ENCODE measurements at regions not wholly inside any gene's neighbourhood (a gene's known extent, or its start where the extent isn't known, plus 50 kb on each side); places are given as distances from the start of the nearest gene placed in this dataset.

- no peak for DNase-seq
- no peaks in the 10 kb centered on the region for H3K36me3 ChIP-seq (replicated peaks in 1 of 2; ENCODE audit: control insufficient read depth in 1 of 2, insufficient read depth in 2 of 2, low read length in 1 of 2)
- H3F3A ChIP-seq (replicated peaks; ENCODE audit: insufficient read depth) = no peaks in the 10 kb centered on the region
- no peaks in the 10 kb centered on the region for H3K9me3 ChIP-seq
- no peaks in the 10 kb centered on the region for H3K79me2 ChIP-seq (ENCODE audit: insufficient read depth)
- no peaks in the 10 kb centered on the region for H4K20me1 ChIP-seq (ENCODE audit: insufficient read depth)
- 20% methylated on average over 13 of the region's 13 CpGs for WGBS (ENCODE audit: low lambda C conversion rate)
- H3K9me2 ChIP-seq = no peaks in the 10 kb centered on the region
- no peak overlapping the region for H3K27ac ChIP-seq (ENCODE audit: low read depth in 2 of 2, low read length in 1 of 2)
- H3K4me2 ChIP-seq = no peak overlapping the region
- no peak for TF ChIP-seq EZH2phosphoT487 (IDR thresholded peaks at IDR 0.05; ENCODE audit: borderline replicate concordance, low read depth)
- H3K27me3 ChIP-seq (ENCODE audit: insufficient read depth) = no peaks in the 10 kb centered on the region
- no peak overlapping the region for H3K4me3 ChIP-seq (ENCODE audit: low read depth in 2 of 2, low read length in 1 of 2)
- no peaks in the 10 kb centered on the region for H3K4me1 ChIP-seq (ENCODE audit: control insufficient read depth in 1 of 2, insufficient read depth in 2 of 2, low read depth in 1 of 2, low read length in 1 of 2)
- CTCF ChIA-PET = no interaction called here
- H2AFZ ChIP-seq (ENCODE audit: low read depth) = no peak overlapping the region
- POLR2A ChIA-PET = no interaction called here
- H3K9ac ChIP-seq = no peak overlapping the region
Measured at GRCh38 chr18:76771192-76771799, 51.1 kb upstream of the ZNF236 start.

GRCh38 chr18:76767954-76768353 is 54.4 kb upstream of the ZNF236 start:
- Histone ChIP-seq H3K4me2 (no peak overlapping the region), H3K4me3 (ENCODE audit: low read depth in 2 of 2, low read length in 1 of 2) (no peak overlapping the region), H3K4me1 (ENCODE audit: control insufficient read depth in 1 of 2, insufficient read depth in 2 of 2, low read depth in 1 of 2, low read length in 1 of 2) (no peaks in the 10 kb centered on the region), H2AFZ (ENCODE audit: low read depth) (no peak overlapping the region), H3K9ac (no peak overlapping the region), H3K9me2 (no peaks in the 10 kb centered on the region), H3K36me3 (replicated peaks in 1 of 2; ENCODE audit: control insufficient read depth in 1 of 2, insufficient read depth in 2 of 2, low read length in 1 of 2) (no peaks in the 10 kb centered on the region), H3K9me3 (no peaks in the 10 kb centered on the region), H3F3A (replicated peaks; ENCODE audit: insufficient read depth) (no peaks in the 10 kb centered on the region), H3K79me2 (ENCODE audit: insufficient read depth) (no peaks in the 10 kb centered on the region), H3K27me3 (ENCODE audit: insufficient read depth) (no peaks in the 10 kb centered on the region), H3K27ac (ENCODE audit: low read depth in 2 of 2, low read length in 1 of 2) (no peak overlapping the region), H4K20me1 (ENCODE audit: insufficient read depth) (no peaks in the 10 kb centered on the region)
- WGBS (ENCODE audit: low lambda C conversion rate) = 5% methylated on average over 1 of the region's 1 CpG
- ChIA-PET CTCF (no interaction called here), POLR2A (no interaction called here)
- DNase-seq = no peak
- TF ChIP-seq, protein P1, sequence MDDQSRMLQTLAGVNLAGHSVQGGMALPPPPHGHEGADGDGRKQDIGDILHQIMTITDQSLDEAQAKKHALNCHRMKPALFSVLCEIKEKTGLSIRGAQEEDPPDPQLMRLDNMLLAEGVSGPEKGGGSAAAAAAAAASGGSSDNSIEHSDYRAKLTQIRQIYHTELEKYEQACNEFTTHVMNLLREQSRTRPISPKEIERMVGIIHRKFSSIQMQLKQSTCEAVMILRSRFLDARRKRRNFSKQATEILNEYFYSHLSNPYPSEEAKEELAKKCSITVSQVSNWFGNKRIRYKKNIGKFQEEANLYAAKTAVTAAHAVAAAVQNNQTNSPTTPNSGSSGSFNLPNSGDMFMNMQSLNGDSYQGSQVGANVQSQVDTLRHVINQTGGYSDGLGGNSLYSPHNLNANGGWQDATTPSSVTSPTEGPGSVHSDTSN (IDR thresholded peaks at IDR 0.05) = no peak
- TF ChIP-seq USF2 (IDR thresholded peaks at IDR 0.05; ENCODE audit: borderline replicate concordance, low read depth, low read length) = no peak
- no peak for TF ChIP-seq FOXJ3 (CRISPR knock-in tag; IDR thresholded peaks at IDR 0.05)
- TF ChIP-seq NFIC (IDR thresholded peaks at IDR 0.05; ENCODE audit: borderline replicate concordance) = no peak
- TF ChIP-seq YY1 (IDR thresholded peaks at IDR 0.05; ENCODE audit: low read depth) = no peak
- TF ChIP-seq, protein P2, sequence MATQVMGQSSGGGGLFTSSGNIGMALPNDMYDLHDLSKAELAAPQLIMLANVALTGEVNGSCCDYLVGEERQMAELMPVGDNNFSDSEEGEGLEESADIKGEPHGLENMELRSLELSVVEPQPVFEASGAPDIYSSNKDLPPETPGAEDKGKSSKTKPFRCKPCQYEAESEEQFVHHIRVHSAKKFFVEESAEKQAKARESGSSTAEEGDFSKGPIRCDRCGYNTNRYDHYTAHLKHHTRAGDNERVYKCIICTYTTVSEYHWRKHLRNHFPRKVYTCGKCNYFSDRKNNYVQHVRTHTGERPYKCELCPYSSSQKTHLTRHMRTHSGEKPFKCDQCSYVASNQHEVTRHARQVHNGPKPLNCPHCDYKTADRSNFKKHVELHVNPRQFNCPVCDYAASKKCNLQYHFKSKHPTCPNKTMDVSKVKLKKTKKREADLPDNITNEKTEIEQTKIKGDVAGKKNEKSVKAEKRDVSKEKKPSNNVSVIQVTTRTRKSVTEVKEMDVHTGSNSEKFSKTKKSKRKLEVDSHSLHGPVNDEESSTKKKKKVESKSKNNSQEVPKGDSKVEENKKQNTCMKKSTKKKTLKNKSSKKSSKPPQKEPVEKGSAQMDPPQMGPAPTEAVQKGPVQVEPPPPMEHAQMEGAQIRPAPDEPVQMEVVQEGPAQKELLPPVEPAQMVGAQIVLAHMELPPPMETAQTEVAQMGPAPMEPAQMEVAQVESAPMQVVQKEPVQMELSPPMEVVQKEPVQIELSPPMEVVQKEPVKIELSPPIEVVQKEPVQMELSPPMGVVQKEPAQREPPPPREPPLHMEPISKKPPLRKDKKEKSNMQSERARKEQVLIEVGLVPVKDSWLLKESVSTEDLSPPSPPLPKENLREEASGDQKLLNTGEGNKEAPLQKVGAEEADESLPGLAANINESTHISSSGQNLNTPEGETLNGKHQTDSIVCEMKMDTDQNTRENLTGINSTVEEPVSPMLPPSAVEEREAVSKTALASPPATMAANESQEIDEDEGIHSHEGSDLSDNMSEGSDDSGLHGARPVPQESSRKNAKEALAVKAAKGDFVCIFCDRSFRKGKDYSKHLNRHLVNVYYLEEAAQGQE (IDR thresholded peaks at IDR 0.05; ENCODE audit: low read depth, low read length) = no peak
- no peak for TF ChIP-seq FOSL2 (IDR thresholded peaks at IDR 0.05; ENCODE audit: borderline replicate concordance, low read depth)
- TF ChIP-seq ELF1 (IDR thresholded peaks at IDR 0.05) = no peak
- TF ChIP-seq FOXM1 (IDR thresholded peaks at IDR 0.05; ENCODE audit: low read depth) = no peak
- TF ChIP-seq NRF1 (IDR thresholded peaks at IDR 0.05; ENCODE audit: low read depth, low read length) = no peak
- TF ChIP-seq CHD2 (IDR thresholded peaks at IDR 0.05; ENCODE audit: low read length, partially characterized antibody) = no peak
- TF ChIP-seq, protein P3, sequence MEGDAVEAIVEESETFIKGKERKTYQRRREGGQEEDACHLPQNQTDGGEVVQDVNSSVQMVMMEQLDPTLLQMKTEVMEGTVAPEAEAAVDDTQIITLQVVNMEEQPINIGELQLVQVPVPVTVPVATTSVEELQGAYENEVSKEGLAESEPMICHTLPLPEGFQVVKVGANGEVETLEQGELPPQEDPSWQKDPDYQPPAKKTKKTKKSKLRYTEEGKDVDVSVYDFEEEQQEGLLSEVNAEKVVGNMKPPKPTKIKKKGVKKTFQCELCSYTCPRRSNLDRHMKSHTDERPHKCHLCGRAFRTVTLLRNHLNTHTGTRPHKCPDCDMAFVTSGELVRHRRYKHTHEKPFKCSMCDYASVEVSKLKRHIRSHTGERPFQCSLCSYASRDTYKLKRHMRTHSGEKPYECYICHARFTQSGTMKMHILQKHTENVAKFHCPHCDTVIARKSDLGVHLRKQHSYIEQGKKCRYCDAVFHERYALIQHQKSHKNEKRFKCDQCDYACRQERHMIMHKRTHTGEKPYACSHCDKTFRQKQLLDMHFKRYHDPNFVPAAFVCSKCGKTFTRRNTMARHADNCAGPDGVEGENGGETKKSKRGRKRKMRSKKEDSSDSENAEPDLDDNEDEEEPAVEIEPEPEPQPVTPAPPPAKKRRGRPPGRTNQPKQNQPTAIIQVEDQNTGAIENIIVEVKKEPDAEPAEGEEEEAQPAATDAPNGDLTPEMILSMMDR (IDR thresholded peaks at IDR 0.05) = no peak
- no peak for TF ChIP-seq USF1 (IDR thresholded peaks at IDR 0.05; ENCODE audit: borderline replicate concordance, low read depth)
- TF ChIP-seq ZBTB33 (IDR thresholded peaks at IDR 0.05; ENCODE audit: borderline replicate concordance, low read depth) = no peak
- TF ChIP-seq RXRA (IDR thresholded peaks at IDR 0.05; ENCODE audit: borderline replicate concordance, low read depth) = no peak

Data from SK-N-SH (cell line).